Endometrium (tissue), 2 donors: ENCODE measurements at regions not wholly inside any gene's neighbourhood (a gene's known extent, or its start where the extent isn't known, plus 50 kb on each side); places are given as distances from the start of the nearest gene placed in this dataset.
"Not testable (repeated sequence)": the region's sequence is repeated elsewhere in the genome, so short reads cannot be mapped to it uniquely, and the experiment has no call there.

Experiments used
- FAIRE-seq: peaks from 2 replicates; lab custom pipeline; 2012; peaks lifted over from hg19 to GRCh38; lab: Jason Lieb, UNC
- donor health status: control.
- donor health status: control.

DNA sequence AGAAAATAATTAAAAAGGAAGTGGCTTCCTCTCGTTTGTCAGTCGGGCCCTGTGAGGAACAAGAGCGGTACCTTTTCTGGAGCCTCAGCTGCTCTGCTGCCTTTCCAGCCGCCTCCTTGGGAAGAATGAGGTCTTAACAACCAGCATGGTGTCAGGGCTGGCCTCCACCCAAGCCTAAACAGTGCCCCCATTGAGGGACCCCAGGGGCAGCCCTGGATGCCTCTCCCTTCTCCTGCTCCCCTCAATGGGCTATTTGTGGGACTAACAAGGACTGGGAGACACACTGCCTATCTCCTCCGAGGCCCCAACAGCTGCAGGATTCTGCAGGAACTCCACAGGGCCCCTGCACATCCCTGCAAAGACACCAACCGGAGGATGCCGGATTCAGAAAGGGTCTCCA is 155.4 kb upstream of the MAP3K1 start:
- no peak for FAIRE-seq

DNA sequence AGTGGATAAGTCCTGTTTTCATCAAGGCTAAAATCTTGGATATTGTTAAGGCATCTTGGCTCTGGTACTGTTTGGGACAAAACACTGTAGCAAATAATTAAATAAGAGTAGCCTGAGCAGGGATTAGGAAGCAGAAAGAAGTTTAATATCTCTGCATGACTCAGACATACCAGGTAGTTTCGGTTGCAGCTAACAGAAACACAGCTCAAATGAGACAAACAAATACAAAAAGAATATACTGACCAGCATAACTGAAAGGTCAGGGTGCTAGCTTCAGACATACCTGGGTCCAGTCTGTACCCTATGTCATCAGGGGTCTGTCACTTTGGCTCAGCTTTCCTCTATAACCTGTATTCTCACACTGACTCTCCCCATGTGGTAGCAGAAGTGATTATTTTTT is 156.4 kb upstream of the MAP3K1 start:
- FAIRE-seq: no peak

DNA sequence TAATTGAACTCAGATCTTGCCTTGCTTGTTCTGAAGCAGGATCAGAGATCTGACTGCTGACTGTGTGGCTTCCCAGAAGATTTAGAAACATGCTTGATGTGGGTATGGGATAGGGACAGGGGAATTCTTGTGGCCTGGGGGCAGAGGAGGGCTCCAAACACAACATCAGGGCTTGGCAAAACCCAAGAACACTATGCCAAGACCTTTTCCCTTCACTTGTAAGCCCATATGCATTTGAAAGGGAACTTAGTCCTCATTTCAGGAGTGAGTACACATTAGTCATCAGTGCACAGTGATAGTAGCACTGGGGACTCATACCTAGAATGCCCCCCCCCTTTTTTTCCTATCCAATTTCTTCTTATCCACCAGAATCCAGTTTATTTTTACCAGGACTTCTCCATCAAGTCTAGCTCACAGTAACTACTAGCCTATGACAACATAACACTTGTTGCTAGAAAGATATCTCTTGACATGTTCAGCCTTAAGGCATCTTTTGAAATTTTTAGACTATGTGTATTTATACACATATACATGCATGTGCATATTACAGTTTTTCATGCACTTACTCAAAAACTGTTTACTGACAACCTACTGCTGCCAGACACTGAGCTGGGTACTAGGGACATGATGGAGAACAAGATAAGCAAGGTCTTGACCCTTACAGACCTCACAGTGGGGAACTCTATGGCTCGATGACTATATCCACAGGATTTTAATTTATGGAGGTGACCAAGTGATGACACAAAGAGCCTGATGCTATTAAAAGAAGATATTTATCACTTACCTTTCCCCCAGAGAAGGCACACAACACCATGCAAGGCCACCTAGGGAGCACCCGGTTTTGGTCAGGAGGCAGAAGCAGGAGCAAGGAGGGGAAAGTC is 158.3 kb upstream of the MAP3K1 start:
- no peak for FAIRE-seq

DNA sequence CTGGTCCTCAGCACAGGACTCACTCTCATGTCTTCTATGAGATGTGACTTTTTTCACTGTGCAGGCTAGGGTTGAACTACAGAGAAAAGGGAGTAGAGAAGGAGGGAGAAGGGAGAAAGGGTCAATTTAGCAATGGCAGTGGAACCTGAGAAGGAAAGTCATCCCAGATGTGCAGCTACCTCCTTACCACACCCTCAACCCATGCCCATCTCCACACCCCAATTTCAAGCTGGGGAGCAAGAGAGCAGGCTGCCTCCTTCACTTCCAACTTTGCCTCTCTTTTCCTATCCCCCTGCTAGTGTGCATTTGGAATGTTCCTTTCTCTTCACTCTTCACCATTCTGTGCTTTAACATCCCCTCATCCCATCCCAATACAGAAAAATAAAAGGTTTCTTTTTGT is 163.5 kb upstream of the MAP3K1 start:
- FAIRE-seq: no peak

DNA sequence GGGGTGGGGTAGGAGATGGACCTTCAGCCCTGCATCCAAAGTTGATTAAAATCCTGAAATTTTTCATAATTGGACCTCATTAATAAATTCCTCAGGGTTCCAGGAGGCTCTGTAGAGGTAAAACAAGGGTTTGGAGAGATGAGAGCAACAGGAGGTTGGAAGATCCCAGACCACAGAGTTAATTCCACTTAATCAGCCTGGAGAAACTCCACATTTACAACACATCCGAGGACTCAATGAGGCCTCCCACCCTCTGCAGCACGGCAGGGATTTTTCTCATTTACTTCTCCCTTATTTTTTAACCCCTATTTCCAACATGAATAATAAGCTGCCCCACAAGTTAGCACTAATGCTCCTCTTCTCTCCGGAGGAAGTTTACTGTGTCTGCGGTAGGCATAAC is 165.0 kb upstream of the MAP3K1 start:
- FAIRE-seq: no peak

DNA sequence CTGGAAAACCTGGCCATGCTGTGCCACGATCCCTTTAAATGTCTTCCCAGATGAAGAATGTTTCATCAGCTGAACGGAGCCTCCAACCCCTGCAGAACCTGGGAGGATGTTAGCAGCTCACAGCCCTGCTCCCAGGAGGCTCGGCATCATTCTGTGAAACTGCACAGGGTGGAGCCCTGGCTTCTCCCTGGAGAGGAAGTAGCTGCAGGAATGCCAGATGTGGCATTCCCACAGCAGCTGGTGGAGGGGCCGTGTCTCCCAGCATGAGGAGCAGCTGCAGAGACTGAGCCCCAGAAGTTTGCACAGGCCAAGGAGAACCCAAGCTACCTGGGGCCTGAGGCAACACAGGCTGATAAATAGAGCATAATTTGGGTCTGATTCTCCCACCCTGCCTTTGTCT is 165.8 kb upstream of the MAP3K1 start:
- no peak for FAIRE-seq

DNA sequence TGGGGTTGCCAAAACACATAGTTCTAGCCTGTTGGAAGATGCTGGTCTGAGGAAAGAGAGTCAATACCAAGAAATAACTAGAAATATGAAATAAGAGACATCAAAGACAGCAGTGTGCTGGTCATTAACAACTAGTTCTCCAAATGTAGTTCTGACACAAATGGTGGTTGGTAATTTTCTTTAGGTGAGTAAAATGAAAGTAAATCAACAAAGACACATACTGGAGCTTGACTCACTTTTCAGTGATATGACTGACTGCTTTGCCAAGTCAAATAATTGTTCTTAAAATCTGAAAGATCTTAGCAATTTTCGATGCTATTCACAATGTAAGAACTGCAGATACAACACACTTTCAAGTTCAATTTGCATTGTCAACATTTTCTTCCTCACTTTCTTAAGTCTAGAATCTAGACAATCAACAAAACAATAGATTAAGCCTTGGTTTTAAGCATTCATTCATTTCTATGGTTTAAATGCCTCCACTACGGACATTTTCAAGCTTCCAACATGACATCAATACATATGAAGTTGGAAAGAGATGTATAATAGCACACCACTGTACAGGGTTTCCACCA is 166.8 kb upstream of the MAP3K1 start:
- no peak for FAIRE-seq

DNA sequence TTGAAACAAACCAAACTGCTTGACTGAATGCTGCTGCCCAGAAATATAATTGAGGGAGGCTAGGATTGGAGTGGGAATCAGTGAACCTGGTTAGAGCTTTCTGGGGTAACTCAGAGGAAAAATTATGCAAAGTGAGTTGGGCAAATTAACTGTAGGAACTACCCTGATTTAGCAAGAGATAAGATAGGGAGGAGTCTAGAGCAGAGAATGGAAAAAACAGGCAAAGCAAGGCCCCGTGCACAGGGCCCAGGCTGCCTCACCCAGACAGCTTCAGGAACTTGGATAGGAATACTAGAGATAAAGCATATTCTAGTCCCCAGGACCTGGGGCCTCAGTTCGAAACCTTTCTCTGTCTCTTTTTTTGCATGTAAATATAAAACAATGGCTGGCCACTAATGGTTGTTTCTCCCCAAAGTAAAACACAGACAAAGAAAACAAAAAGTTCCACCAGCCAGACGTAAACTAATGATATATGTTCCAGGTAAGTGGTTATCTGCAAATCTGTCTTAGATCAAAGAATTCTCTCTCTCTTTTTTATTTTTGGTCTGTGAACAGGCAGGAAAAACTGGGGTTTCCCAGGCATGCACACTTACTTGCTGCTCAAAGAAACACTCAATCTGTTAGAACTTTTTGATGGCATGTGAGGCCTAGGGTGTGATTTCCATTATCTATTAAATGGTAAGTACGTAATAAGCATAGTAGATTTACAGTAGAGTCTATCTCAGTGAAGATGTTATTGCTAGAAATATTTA is 168.1 kb upstream of the MAP3K1 start:
- no peak for FAIRE-seq

DNA sequence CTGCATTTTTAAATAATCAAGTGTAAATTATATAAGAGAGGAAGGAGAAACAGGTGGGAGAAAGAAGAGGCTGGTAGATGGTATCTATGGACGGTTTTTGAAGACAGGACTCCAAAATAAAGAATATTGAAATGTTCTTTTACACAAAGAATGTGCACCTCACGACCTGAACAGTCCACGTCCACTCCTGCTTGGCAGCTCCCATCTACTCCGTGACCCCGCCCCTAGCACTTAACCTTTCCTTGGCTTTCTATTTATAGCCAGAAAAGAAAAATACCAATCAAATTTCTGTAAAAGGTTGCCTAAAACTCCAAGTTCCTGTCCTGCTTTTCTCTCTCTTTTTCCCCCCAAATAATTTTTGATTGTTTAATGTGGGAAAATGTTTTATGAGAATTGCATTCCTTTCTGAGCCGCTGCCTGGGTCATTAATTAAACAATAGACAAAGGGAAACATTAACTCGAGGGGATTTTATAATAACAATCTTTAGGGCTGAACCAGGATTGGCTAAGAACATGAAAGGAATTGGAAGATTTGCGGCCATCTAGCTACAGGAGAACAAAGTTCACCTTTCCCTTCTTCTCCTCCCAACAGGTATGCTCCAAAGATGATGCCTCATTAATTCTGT is 173.6 kb upstream of the MAP3K1 start:
- no peak for FAIRE-seq

DNA sequence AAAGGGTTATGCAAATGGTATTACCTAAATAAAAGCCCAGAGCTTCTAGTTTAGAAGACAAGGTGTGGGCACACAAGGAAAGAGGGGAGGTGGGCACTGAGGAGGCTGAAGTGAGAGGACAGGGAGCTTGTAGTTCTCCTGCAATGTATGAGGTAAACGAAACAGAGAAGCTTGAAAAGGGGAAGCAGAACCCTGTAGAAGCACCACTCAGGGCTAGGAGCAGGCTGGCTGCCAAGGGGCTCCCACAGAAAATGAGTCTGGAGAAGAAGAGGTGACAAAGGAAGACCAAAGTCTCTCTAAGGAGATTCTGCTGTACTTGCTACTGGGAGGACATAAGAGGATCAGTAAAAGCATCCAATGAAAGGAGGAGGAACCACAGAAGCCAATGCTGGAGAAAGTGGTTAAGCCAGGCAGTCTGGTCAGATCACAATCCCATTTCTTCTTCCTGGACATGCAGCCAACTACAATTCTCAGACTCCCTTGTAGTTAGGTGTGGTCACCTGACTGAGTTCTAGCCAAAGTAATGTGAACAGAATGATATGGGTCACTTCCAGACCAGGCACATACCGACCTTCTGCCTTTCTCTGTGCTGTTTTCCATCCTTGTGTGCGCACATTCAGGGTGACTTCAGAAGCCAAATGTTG is 174.5 kb upstream of the MAP3K1 start:
- no peak for FAIRE-seq

DNA sequence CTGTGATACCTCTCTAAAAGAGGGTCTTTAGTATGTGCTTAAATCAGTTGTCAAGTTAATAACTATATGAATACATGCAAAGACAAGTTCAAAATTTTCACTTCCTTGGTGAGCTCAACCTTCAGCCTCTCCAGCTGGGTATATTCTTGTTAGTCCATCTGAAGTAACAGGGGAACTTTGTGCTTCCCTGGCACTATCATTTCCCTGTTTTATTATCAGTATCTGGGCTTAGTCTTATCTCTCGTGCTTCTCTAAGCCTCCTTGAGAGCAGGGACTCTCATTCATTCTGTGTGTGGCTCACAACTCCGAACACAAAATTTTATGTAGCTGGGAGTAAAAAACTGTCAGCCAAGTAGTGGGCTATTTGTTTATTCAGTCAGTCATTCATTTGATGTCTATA is 175.9 kb upstream of the MAP3K1 start:
- no peak for FAIRE-seq

DNA sequence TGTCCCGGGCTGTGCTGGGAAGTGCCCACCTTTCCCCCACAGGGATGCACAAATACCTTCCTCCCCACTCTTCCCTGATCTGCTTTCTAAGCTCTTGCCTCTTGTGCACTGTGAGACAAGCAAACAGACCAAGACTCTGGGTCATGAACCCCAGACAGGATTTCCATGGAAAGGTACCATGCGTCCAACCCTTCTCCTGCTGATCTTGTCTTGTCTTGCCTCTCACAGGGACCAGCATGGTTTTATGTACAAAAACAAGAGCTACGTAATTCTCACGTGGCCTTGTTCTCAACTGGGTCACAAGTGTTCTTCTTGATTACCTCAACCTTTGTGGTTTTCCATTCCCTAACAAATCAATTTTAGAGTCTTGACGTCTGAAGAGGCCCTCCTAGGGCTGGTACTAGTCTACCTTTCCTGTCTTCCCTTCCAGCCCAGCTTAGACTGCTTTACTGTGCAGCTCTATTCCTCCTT is 176.5 kb upstream of the MAP3K1 start:
- no peak for FAIRE-seq

DNA sequence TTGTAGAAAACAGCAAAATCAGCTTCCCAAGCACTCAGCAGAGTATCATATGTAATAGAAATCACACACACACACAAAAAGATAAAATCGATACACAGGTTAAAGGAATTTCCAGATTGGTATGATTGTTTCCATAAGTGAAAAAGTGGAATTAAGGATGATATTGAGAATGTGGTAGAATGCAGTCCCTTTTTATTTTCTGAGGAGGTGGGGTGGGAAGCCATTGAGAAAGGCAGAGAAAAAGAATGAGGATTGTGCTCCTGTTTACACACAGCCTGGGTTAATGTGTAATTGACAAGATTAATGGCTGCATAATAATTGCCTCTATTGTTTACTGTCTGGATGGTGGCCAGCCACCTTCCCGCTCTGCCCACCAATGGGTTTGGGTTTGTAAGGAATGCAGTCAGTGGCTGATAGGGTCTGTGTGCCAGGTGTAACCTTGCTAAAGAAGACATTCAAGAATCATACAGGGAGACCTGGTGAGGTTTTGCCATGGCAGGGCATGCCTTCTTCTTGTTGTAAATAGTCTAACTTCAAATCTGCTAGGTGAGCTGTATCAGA is 177.2 kb upstream of the MAP3K1 start:
- FAIRE-seq: no peak

DNA sequence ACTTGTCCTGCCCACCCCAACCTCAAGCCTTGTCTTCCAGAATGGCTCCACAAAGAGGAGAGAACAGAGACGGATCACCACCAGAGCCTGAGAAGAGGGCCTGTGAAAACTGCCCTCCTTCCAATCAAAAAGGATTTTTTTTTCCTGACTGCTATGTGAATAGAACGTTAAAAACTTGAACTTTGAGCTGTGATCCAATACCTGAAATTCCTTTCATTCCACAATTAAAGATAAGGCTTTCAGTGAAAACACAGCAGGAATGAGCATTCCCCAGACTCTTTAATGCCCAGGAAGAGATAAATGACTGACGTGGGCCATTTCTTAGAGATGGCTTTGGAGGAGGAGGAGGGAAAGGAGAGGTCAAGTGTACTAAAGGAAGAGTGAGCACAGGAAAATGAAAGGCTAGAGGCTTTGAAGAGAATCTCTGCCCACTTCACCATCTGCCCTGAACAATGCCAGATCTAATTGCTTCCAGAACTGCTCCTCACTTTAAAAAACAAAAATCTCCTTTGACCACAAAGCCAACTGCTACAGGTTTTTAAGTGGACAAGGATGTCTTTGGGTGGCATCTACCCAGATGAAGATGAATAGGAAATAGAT is 177.9 kb upstream of the MAP3K1 start:
- no peak for FAIRE-seq

DNA sequence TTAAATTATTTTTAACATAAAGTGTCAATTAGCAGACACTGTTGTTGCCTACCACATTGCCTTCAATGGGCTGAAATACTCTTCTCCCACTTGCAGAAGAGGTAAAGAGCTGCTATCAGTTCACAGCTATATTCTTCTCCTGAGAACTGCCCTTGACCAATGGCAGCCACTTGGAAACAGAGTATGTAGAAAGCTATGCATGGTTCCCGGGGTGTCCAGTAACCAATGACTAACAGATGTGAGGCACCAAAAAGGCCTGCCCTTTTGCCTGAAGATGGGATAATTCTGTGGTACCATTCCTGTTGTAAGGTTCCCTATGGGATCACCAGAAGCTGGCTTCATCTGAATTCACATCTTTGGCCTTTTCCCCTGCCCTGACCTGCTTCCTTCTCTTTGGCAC is 181.4 kb upstream of the MAP3K1 start:
- no peak for FAIRE-seq

DNA sequence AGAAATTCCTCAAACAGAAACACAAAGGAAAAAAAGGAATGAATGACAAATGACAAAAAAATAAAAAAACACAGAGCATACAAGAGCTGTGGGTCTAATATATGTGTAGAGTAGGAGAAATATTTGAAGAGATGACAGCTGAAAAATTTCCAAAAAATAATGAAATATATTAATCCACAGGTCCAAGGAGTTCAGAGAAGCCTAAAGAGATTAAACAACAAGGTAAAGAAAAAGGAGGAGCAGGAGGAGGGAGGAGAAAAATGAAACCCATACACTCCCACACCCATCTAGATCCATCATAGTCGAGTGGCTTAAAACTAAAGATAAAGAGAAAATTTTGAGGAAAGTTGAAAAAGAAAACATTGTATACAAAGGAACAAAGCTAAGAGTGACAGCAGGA is 182.4 kb upstream of the MAP3K1 start:
- no peak for FAIRE-seq

DNA sequence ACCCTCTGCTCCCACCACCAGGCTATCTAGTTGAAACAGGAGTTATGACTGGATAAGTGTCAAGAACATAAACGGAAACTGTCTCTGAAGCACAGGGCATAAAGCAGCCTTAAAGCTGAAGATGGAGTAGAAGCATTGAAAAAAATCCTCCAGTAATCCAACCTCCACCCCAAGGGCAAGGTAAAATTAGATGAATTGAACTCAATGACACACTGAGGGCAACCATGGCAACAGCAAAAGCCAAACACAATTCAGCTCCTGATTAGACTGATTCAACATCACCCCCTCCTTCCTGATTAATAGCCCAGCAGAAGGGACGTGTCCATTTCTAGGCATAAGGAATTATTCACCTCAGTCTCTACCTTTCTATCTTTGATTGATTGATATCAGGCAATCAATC is 183.2 kb upstream of the MAP3K1 start:
- FAIRE-seq: no peak

DNA sequence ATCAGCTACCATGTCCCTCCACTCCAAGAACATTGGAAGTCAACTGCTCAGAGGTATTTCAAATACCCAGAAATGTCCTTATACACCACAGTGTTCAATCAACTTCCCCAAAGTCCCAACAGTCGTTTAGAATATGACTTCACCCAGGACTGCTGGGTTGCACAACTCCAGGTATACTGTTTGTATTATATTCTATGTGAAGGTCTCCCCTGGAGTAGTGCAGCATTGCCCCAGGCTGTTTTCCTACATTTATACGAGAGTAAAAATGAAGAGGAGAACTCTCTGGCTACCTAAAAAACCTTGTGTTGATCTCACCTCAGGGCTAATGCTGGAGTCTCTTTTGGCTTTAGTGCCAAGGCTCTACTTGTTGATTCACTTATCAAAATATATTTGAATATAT is 183.6 kb upstream of the MAP3K1 start:
- no peak for FAIRE-seq

DNA sequence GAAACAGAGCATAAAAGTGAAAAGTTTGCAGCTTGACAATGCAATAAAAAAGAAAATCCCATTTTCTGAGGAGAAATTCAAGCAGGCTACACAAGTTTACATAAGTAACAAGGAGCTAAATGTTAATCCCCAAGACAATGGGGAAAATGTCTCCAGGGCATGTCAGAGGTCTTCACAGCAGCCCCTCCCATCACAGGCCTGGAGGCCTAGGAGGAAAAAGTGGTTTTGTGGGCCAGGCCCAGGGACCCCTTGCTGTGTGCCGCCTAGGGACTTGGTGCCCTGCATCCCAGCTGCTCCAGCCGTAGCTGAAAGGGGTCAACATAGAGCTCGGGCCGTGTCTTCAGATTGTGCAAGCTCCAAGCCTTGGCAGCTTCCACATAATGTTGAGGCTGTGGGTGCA is 186.7 kb upstream of the MAP3K1 start:
- FAIRE-seq: not testable (repeated sequence)

DNA sequence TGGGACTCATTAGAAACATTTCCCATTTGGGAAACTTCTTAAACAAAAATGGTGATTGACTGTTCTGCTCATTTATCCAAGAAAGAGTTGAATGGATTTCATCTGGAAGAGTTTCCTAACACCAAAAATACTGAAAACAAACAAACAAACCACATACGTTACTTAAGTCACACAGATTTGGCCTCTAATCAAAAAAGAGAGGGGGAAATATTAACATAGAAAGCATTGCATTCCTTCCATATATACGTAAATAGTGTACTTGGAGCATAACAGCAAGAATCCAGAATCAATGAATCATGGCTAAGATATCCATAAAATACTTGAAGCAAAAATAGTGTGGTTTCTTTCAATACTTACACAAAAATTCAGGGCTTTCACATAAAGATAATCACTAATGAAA is 189.8 kb upstream of the MAP3K1 start:
- FAIRE-seq: no peak

DNA sequence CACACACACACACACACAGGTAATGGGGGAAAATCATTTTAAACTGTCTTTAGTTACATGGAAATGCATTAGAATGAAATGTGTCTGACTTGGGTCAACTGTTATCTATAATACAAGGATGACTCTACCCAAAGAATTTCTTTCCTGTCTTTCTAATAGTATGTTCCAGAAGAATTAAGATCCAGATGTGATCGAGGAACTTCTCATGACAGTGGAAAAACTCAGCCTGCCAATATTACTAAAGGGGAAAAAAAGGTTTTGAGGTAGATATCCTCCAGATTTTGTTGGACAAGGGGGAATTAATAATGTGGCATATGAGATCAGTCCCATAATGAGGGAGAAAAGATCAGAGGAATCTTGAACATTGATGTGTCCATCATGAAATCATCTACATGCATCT is 190.6 kb upstream of the MAP3K1 start:
- FAIRE-seq: no peak
